GM10248 (cell line): ENCODE measurements at regions not wholly inside any gene's neighbourhood (a gene's known extent, or its start where the extent isn't known, plus 50 kb on each side); places are given as distances from the start of the nearest gene placed in this dataset.

Experiments
- CTCF ChIA-PET: fragments of 300-600 bp; sonication (Branson Sonifier 250); formaldehyde crosslinking; extraction: SDS; loops from one replicate; lab custom pipeline; 2021; ENCODE audit warnings: antibody characterized with exemption; lab: Yijun Ruan, JAX
- POLR2A ChIA-PET: fragments of 350-650 bp; sonication (Branson Sonifier 250); formaldehyde crosslinking; extraction: SDS; loops from one replicate; lab custom pipeline; 2020; ENCODE audit warnings: antibody characterized with exemption; lab: Yijun Ruan, JAX
- DNase-seq: peaks from one replicate; pipeline ENCODE4 v3.0.0; 2012; ENCODE audit errors: extremely low spot score
- TF ChIP-seq, protein P1 (sequence below): IDR thresholded peaks from 2 replicates; pipeline ENCODE4 v1.5.1; 2012; ENCODE audit warnings: mild to moderate bottlenecking, low read depth; ENCODE audit errors: extremely low read depth, missing control alignments, control extremely low read depth

DNA sequence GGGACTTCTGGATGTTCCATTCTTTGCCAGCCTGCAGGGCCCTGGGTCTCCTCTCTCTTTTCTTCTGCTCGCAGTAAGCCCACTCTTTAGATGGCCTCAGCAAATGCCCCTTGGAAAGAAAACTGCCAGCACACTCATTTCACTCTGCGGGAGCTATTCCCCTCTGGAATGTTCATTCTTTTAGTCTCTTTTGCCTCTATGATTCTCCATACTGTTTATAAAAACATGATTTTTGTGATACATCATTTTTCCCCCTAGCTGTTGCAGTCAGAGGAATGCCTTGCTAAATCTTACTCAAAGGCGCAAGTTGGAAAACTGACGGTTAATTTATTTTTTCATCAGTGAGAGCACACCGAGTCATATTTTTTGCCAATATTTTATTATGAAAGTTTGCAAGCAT is 184.9 kb downstream of the SNX19 start:
- POLR2A ChIA-PET: no interaction called here
- CTCF ChIA-PET: no interaction called here
- TF ChIP-seq, protein P1, sequence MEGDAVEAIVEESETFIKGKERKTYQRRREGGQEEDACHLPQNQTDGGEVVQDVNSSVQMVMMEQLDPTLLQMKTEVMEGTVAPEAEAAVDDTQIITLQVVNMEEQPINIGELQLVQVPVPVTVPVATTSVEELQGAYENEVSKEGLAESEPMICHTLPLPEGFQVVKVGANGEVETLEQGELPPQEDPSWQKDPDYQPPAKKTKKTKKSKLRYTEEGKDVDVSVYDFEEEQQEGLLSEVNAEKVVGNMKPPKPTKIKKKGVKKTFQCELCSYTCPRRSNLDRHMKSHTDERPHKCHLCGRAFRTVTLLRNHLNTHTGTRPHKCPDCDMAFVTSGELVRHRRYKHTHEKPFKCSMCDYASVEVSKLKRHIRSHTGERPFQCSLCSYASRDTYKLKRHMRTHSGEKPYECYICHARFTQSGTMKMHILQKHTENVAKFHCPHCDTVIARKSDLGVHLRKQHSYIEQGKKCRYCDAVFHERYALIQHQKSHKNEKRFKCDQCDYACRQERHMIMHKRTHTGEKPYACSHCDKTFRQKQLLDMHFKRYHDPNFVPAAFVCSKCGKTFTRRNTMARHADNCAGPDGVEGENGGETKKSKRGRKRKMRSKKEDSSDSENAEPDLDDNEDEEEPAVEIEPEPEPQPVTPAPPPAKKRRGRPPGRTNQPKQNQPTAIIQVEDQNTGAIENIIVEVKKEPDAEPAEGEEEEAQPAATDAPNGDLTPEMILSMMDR: no peak
- DNase-seq: no peak

DNA sequence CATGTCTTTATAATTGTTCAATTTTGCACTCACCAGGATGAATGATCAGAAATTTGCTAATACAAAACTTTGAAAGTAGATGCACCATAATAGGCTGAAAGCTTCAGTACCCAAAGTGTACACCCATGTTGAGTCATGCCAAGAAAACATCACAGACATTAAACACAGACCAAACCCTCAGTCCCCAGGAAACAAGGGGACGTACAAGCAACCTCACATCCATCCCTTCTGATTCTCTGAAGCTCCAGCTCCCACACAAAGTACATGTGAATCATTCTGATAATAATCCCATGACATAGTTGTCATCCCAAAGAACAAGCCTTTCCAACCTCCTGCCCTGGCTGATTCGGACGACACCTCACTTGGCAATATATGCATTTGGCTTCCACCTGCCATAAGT is 183.8 kb downstream of the SNX19 start:
- no peak for DNase-seq
- TF ChIP-seq, protein P1: no peak
- CTCF ChIA-PET: no interaction called here
- POLR2A ChIA-PET: no interaction called here

DNA sequence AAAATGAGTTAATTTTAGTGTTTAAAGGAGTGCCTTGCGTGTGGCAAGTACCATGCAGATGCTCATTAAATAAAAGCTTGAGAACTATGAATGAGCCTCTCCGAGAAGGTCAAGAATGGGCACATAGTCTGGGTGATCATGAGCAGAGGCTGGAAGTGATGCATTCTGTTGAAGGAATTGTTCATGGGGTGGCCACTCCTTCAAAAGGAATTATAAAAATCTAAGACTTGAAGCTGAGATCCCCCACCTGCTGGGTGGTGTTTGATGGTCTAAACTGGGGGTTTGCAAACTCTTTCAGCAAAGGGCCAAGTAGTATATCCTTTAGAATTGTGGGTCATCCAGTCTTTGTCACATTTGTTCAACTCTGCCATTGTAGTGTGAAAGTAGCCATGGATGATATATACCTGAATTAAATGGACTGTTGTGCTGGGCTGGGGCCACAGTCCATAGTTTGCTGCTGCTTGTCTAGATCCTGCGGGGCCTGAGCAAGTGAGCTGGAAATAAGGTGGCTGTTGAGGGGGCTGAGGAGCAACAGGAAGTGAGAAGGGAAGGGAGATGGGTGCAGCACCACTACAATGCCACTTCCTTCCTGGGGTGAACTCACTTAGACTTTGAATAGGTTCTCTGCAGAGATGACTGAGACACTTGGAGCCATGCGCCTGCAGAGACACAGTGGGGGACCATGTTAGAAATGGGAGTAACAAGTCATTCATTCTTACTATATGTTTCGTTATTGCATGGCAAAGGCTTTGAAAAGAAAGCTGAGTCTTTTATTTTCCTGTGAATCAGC is 179.0 kb downstream of the SNX19 start:
- ChIA-PET CTCF (interaction anchor here (1.4 kb wide), 1 partner anchor 9 kb away, joined by 3 read pairs; no protein-coding TSS in a partner anchor), POLR2A (no interaction called here)
- DNase-seq: no peak
- TF ChIP-seq, protein P1: no peak

DNA sequence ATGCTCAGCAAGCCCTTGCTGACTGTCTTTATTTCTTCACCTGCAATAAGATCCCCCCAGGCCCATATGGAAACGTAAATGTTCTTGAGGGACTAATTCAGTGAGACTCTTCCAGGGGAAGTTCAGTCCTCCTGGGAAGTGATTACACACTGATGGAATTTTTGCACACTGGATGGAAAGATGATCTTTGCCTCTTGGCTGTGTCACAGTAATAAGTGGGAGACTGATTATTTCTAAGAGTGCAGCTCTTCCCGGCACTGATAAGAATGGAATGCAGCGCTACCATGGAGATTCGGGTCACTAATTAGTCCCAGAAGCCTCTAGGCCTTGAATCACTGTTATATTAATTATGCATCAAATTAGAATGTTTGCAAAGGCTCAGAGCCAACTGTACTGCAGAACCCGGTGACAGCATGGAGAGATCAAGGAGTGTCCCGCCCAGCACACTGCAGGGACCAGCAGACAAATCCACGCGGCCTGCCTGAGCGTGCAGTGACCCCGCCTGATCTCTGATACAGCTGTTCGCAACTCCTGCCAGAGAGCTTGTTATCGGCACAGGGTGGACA is 178.3 kb downstream of the SNX19 start:
- TF ChIP-seq, protein P1: no peak
- ChIA-PET CTCF (interaction anchor here (0.9 to 1.4 kb wide), 2 partner anchors 9 to 11 kb away, joined by 3 read pairs; no protein-coding TSS in a partner anchor), POLR2A (no interaction called here)
- DNase-seq: no peak

DNA sequence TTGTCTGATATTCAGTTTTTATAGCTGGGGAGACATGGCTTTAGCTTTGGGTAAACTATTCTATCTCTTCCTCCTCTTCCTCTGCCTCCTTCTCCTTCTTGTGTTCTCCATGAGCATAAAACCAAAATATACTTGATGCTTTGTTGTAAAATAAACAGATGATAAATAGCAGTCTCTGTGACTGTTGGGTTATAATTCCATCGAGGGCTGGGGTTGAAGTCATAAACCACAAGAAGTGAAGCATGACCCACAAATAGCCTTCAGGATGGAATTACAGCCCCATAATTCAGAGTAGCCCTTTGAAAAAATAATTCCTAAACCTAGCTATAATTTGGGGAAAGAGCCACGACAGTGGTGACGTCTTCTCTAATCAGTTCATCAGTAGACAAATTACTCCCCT is 177.7 kb downstream of the SNX19 start:
- no peak for DNase-seq
- ChIA-PET POLR2A (no interaction called here), CTCF (interaction anchor here (0.9 to 1.4 kb wide), 2 partner anchors 10 to 11 kb away, joined by 3 read pairs; no protein-coding TSS in a partner anchor)
- TF ChIP-seq, protein P1: no peak

DNA sequence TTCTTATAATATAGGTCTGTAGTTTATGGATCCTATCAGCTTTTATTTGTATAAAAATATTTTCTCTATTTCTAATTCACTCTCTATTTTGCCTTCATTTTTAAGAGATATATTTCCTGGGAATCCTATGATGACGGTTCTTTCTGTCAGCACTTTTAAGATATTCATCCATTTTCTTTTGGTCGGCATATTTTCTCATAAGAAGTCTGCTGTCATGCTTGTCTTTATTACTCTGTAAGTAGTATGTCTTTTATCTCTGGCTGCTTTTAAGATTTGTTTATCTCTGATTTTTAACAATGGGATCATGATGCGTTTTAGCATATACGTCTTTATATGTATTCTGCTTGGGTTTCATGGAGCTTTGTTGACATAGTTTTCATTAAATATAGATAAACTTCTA is 175.5 kb downstream of the SNX19 start:
- ChIA-PET CTCF (no interaction called here), POLR2A (no interaction called here)
- DNase-seq: no peak
- TF ChIP-seq, protein P1: no peak
